MCF 10A (cell line): ENCODE measurements at regions not wholly inside any gene's neighbourhood (a gene's known extent, or its start where the extent isn't known, plus 50 kb on each side); places are given as distances from the start of the nearest gene placed in this dataset.

Experiments used
- BruUV-seq: library from RNA; stranded (reverse); fragments of 400-500 nt; replicated peaks from 2 replicates; lab custom pipeline; 2021; lab: Mats Ljungman, UMichigan
- CTCF ChIA-PET: fragments of 300-600 bp; sonication (Branson Sonifier 250); formaldehyde crosslinking; extraction: SDS; loops from one replicate; lab custom pipeline; 2021; ENCODE audit warnings: antibody characterized with exemption, inconsistent platforms; lab: Yijun Ruan, JAX
- POLR2A ChIA-PET: fragments of 300-600, 350-650 bp; sonication (Branson Sonifier 250); formaldehyde crosslinking; extraction: SDS; loops from one replicate; lab custom pipeline; 2020; ENCODE audit warnings: antibody characterized with exemption, inconsistent platforms; lab: Yijun Ruan, JAX
- DNase-seq: peaks from one replicate; pipeline ENCODE4 v3.0.0-alpha.2; 2018; ENCODE audit not compliant: unreplicated experiment
- H3K27ac Mint-ChIP-seq: one replicate; pipeline ENCODE4 v1.8.0; 2022; ENCODE audit warnings: mild to moderate bottlenecking, low read depth, mixed read lengths; ENCODE audit not compliant: unreplicated experiment
- H3K27me3 Mint-ChIP-seq: one replicate; pipeline ENCODE4 v1.8.0; 2022; ENCODE audit warnings: mixed read lengths; ENCODE audit not compliant: insufficient read depth, unreplicated experiment
- H3K36me3 Mint-ChIP-seq: one replicate; pipeline ENCODE4 v1.8.0; 2022; ENCODE audit warnings: mild to moderate bottlenecking, moderate library complexity, mixed read lengths; ENCODE audit not compliant: insufficient read depth, unreplicated experiment
- H3K4me1 Mint-ChIP-seq: one replicate; pipeline ENCODE4 v1.8.0; 2022; ENCODE audit warnings: mixed read lengths; ENCODE audit not compliant: insufficient read depth, unreplicated experiment
- H3K4me3 Mint-ChIP-seq: one replicate; pipeline ENCODE4 v1.8.0; 2022; ENCODE audit warnings: mild to moderate bottlenecking, moderate library complexity, mixed read lengths; ENCODE audit not compliant: unreplicated experiment
- H3K9me3 Mint-ChIP-seq: one replicate; pipeline ENCODE4 v1.8.0; 2022; ENCODE audit warnings: mixed read lengths; ENCODE audit not compliant: unreplicated experiment
- CTCF ChIP-seq: fragments of 200-600 bp; IDR thresholded peaks from one replicate; pipeline ENCODE4 v1.8.0; 2022; ENCODE audit warnings: antibody characterized with exemption, mild to moderate bottlenecking; ENCODE audit not compliant: unreplicated experiment
- intact Hi-C: fragments of 100-400 bp; cut with micrococcal nuclease; formaldehyde crosslinking; loops from 2 replicates; pipeline ENCODE4 v1.14.1; 2022

GRCh38 chr11:8779107-8779506 is 96.5 kb downstream of the RPL27A start:
- peaks cover 33% of the 10 kb centered on the region for H3K4me1 Mint-ChIP-seq

GRCh38 chr11:8779732-8780131 is 97.1 kb downstream of the RPL27A start:
- DNase-seq = no peak
- no peaks in the 10 kb centered on the region for H3K36me3 Mint-ChIP-seq
- H3K9me3 Mint-ChIP-seq = no peaks in the 10 kb centered on the region
- H3K4me1 Mint-ChIP-seq = peaks cover 33% of the 10 kb centered on the region
- H3K27me3 Mint-ChIP-seq = no peaks in the 10 kb centered on the region
- ChIA-PET POLR2A (interaction anchor here (0.9 kb wide), 1 partner anchor 10 kb away, joined by 3 read pairs; no protein-coding TSS in a partner anchor), CTCF (interaction anchor here (0.9 to 1.4 kb wide), 2 partner anchors 9 to 34 kb away, joined by 5 read pairs; no protein-coding TSS in a partner anchor)
- H3K4me3 Mint-ChIP-seq = no peak overlapping the region
- TF ChIP-seq CTCF = no peak
- intact Hi-C loops = no loop called here
- no peak overlapping the region for H3K27ac Mint-ChIP-seq
- no TSS peak for BruUV-seq

More at GRCh38 chr11:8779107-8779506, 96.5 kb downstream of the RPL27A start:
- no TSS peak for BruUV-seq
- H3K36me3 Mint-ChIP-seq = no peaks in the 10 kb centered on the region
- H3K9me3 Mint-ChIP-seq = no peaks in the 10 kb centered on the region
- CTCF ChIA-PET = interaction anchor here (1.8 kb wide), 1 partner anchor 9 kb away, joined by 4 read pairs; no protein-coding TSS in a partner anchor
- POLR2A ChIA-PET = interaction anchor here (0.5 to 1.2 kb wide), 2 partner anchors 31 to 529 kb away, joined by 3 to 9 read pairs; a partner anchor contains a TSS
- TF ChIP-seq CTCF = no peak
- no peak overlapping the region for H3K27ac Mint-ChIP-seq
- H3K4me3 Mint-ChIP-seq = no peak overlapping the region
- H3K27me3 Mint-ChIP-seq = no peaks in the 10 kb centered on the region
- intact Hi-C loops = no loop called here
- no peak for DNase-seq

- Mint-ChIP-seq H3K9me3 (no peaks in the 10 kb centered on the region), H3K36me3 (no peaks in the 10 kb centered on the region), H3K4me3 (no peak overlapping the region), H3K27me3 (no peaks in the 10 kb centered on the region), H3K4me1 (peaks cover 37% of the 10 kb centered on the region), H3K27ac (no peak overlapping the region)
- BruUV-seq = no TSS peak
- POLR2A ChIA-PET = no interaction called here
- intact Hi-C loops = no loop called here
- TF ChIP-seq CTCF = no peak
- CTCF ChIA-PET = interaction anchor here (0.6 to 0.7 kb wide), 2 partner anchors 15 to 149 kb away, joined by 3 to 4 read pairs; no protein-coding TSS in a partner anchor
- DNase-seq = no peak
Measured at GRCh38 chr11:8784954-8785353, 102.4 kb downstream of the RPL27A start.

GRCh38 chr11:8785457-8785856 is 102.9 kb downstream of the RPL27A start:
- DNase-seq = no peak
- CTCF ChIA-PET = interaction anchor here (0.6 to 3.5 kb wide), 3 partner anchors 22 to 167 kb away, joined by 4 to 12 read pairs (median 4); no protein-coding TSS in a partner anchor
- no peak overlapping the region for H3K4me3 Mint-ChIP-seq
- no TSS peak for BruUV-seq
- POLR2A ChIA-PET = no interaction called here
- H3K9me3 Mint-ChIP-seq = no peaks in the 10 kb centered on the region
- intact Hi-C loops = no loop called here
- TF ChIP-seq CTCF = no peak
- no peak overlapping the region for H3K27ac Mint-ChIP-seq
- H3K36me3 Mint-ChIP-seq = no peaks in the 10 kb centered on the region
- peaks cover 35% of the 10 kb centered on the region for H3K4me1 Mint-ChIP-seq
- H3K27me3 Mint-ChIP-seq = no peaks in the 10 kb centered on the region
